ENCODE measurements at regions not wholly inside any gene's neighbourhood (a gene's known extent, or its start where the extent isn't known, plus 50 kb on each side); places are given as distances from the start of the nearest gene placed in this dataset.

DNA sequence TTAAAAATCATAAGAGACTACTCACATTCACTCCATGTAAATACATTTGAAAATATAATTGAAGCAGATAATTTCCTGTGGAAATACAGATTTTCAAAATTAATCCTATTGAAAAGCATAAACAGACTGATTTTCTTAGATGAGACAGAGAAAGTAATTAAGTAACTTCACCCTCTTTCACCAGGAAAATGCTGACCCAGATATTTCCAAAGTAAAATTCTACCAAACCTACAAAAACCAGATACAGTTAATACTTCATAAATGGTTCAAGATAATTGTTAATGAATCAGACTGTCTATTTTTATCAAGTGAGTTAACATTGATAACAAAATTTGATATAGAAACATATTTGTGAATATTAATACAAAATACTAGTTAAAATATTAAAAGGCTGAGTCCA is 233.5 kb upstream of the KHDRBS2 start:
- CTCF ChIA-PET: no interaction called here
- Histone ChIP-seq H3K9me3 (ENCODE audit: control insufficient read depth in 1 of 2, insufficient read depth in 1 of 2, low read depth in 1 of 2, low read length in 2 of 2) (peaks cover 4 to 8% of the 10 kb centered on the region in 2 experiments; a peak in 3 of 4 replicates), H2AFZ (ENCODE audit: low read depth, low read length, poor library complexity, severe bottlenecking) (no peak overlapping the region), H3K79me2 (ENCODE audit: insufficient read depth, low read length) (no peaks in the 10 kb centered on the region), H4K20me1 (ENCODE audit: insufficient read depth) (no peaks in the 10 kb centered on the region), H3K9me2 (ENCODE audit: insufficient read depth) (no peaks in the 10 kb centered on the region), H3K4me2 (ENCODE audit: low read length) (no peak overlapping the region), H3K36me3 (ENCODE audit: control insufficient read depth in 1 of 2, insufficient read depth in 2 of 2, low read length in 2 of 2) (no peaks in the 10 kb centered on the region), H3K4me3 (replicated peaks in 1 of 2; ENCODE audit: low read depth in 1 of 2, low read length in 2 of 2) (no peak overlapping the region), H3K27ac (ENCODE audit: low read depth, low read length) (no peak overlapping the region), H3K4me1 (ENCODE audit: control insufficient read depth in 1 of 2, insufficient read depth in 2 of 2, low read length in 2 of 2) (no peaks in the 10 kb centered on the region), H3K9ac (ENCODE audit: low read length) (no peak overlapping the region), H3K27me3 (ENCODE audit: insufficient read depth, low read length) (no peaks in the 10 kb centered on the region)
- ATAC-seq: no peak
- TF ChIP-seq JUND (IDR thresholded peaks at IDR 0.05): no peak
- no peak for TF ChIP-seq EZH2 (IDR thresholded peaks at IDR 0.05)
- TF ChIP-seq, protein P1, sequence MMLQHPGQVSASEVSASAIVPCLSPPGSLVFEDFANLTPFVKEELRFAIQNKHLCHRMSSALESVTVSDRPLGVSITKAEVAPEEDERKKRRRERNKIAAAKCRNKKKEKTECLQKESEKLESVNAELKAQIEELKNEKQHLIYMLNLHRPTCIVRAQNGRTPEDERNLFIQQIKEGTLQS (IDR thresholded peaks at IDR 0.05): no peak
- TF ChIP-seq SRF (IDR thresholded peaks at IDR 0.05; ENCODE audit: low read depth): no peak
- TF ChIP-seq, protein P2, sequence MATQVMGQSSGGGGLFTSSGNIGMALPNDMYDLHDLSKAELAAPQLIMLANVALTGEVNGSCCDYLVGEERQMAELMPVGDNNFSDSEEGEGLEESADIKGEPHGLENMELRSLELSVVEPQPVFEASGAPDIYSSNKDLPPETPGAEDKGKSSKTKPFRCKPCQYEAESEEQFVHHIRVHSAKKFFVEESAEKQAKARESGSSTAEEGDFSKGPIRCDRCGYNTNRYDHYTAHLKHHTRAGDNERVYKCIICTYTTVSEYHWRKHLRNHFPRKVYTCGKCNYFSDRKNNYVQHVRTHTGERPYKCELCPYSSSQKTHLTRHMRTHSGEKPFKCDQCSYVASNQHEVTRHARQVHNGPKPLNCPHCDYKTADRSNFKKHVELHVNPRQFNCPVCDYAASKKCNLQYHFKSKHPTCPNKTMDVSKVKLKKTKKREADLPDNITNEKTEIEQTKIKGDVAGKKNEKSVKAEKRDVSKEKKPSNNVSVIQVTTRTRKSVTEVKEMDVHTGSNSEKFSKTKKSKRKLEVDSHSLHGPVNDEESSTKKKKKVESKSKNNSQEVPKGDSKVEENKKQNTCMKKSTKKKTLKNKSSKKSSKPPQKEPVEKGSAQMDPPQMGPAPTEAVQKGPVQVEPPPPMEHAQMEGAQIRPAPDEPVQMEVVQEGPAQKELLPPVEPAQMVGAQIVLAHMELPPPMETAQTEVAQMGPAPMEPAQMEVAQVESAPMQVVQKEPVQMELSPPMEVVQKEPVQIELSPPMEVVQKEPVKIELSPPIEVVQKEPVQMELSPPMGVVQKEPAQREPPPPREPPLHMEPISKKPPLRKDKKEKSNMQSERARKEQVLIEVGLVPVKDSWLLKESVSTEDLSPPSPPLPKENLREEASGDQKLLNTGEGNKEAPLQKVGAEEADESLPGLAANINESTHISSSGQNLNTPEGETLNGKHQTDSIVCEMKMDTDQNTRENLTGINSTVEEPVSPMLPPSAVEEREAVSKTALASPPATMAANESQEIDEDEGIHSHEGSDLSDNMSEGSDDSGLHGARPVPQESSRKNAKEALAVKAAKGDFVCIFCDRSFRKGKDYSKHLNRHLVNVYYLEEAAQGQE (IDR thresholded peaks at IDR 0.05; ENCODE audit: low read depth): no peak
- TF ChIP-seq SIN3A (IDR thresholded peaks at IDR 0.05; ENCODE audit: low read depth): no peak
- TF ChIP-seq, protein P3, sequence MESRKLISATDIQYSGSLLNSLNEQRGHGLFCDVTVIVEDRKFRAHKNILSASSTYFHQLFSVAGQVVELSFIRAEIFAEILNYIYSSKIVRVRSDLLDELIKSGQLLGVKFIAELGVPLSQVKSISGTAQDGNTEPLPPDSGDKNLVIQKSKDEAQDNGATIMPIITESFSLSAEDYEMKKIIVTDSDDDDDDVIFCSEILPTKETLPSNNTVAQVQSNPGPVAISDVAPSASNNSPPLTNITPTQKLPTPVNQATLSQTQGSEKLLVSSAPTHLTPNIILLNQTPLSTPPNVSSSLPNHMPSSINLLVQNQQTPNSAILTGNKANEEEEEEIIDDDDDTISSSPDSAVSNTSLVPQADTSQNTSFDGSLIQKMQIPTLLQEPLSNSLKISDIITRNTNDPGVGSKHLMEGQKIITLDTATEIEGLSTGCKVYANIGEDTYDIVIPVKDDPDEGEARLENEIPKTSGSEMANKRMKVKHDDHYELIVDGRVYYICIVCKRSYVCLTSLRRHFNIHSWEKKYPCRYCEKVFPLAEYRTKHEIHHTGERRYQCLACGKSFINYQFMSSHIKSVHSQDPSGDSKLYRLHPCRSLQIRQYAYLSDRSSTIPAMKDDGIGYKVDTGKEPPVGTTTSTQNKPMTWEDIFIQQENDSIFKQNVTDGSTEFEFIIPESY (IDR thresholded peaks at IDR 0.05; ENCODE audit: extremely low read depth, insufficient replicate concordance, low read length): no peak
- TF ChIP-seq ZFX (IDR thresholded peaks at IDR 0.05): no peak
- no peak for TF ChIP-seq ZNF274 (IDR thresholded peaks at IDR 0.05; ENCODE audit: low read depth, low read length)
- no peak for TF ChIP-seq RAD21 (IDR thresholded peaks at IDR 0.05; ENCODE audit: low read depth)
- TF ChIP-seq POLR2AphosphoS5 (IDR thresholded peaks at IDR 0.05; ENCODE audit: low read depth, low read length): no peak
- TF ChIP-seq CEBPB (IDR thresholded peaks at IDR 0.05; ENCODE audit: low read depth): no peak
- TF ChIP-seq YY1 (IDR thresholded peaks at IDR 0.05; ENCODE audit: extremely low read depth, insufficient replicate concordance, low read depth, low read length): no peak
- no peak for TF ChIP-seq SP1 (IDR thresholded peaks at IDR 0.05; ENCODE audit: low read depth)
- no peak for TF ChIP-seq EZH2phosphoT487 (IDR thresholded peaks at IDR 0.05; ENCODE audit: borderline replicate concordance)
- POLR2A ChIA-PET: no interaction called here
- DNase-seq (ENCODE audit: low read depth, low spot score): no peak
- RAD21 ChIA-PET (ENCODE audit: low non-redundant PET in 1 of 2, low total read pairs in 2 of 2, uncharacterized antibody in 2 of 2, unreplicated experiment in 2 of 2): no interaction called here
- no TSS peak for BruUV-seq (replicated peaks)
- intact Hi-C loops (cut with micrococcal nuclease): no loop called here
